Cerebellar nuclear complex (tissue), 1 donor: ENCODE measurements at regions not wholly inside any gene's neighbourhood (a gene's known extent, or its start where the extent isn't known, plus 50 kb on each side); places are given as distances from the start of the nearest gene placed in this dataset.
A peak's percentile ranks its signal among the peaks of the same experiment; 100 is the strongest.
"Not testable (repeated sequence)": the region's sequence is repeated elsewhere in the genome, so short reads cannot be mapped to it uniquely, and the experiment has no call there.

Experiments
- DNase-seq, 2 experiments: peaks; one replicate each; lab custom pipeline; 2025; lab: John Stamatoyannopoulos, UW

GRCh38 chr7:13198727-13199126, 511.3 kb downstream of the ARL4A start:
- no peak for DNase-seq

GRCh38 chr7:13201628-13202027, 514.2 kb downstream of the ARL4A start:
- DNase-seq = no peak

- no peak for DNase-seq
Measured at GRCh38 chr7:13217768-13218167, 530.3 kb downstream of the ARL4A start.

GRCh38 chr7:13225068-13225467, 537.6 kb downstream of the ARL4A start:
- DNase-seq = no peak

- no peak for DNase-seq
Measured at GRCh38 chr7:13226385-13226784, 539.0 kb downstream of the ARL4A start.

GRCh38 chr7:13231216-13231615, 543.8 kb downstream of the ARL4A start:
- DNase-seq = no peak

- no peak for DNase-seq
Measured at GRCh38 chr7:13235436-13235835, 548.0 kb downstream of the ARL4A start.

- DNase-seq = no peak
Measured at GRCh38 chr7:13236026-13236425, 548.6 kb downstream of the ARL4A start.

GRCh38 chr7:13240349-13240748, 552.9 kb downstream of the ARL4A start:
- no peak for DNase-seq

GRCh38 chr7:13241416-13241815, 554.0 kb downstream of the ARL4A start:
- DNase-seq = no peak

GRCh38 chr7:13257661-13258060, 570.2 kb downstream of the ARL4A start:
- DNase-seq = no peak

GRCh38 chr7:13258386-13258785, 571.0 kb downstream of the ARL4A start:
- DNase-seq = no peak

GRCh38 chr7:13259930-13260329, 572.5 kb downstream of the ARL4A start:
- DNase-seq = no peak

- no peak for DNase-seq
Measured at GRCh38 chr7:13262929-13263530, 575.6 kb downstream of the ARL4A start.

- no peak for DNase-seq
Measured at GRCh38 chr7:13265271-13265670, 577.8 kb downstream of the ARL4A start.

GRCh38 chr7:13274205-13274604, 586.8 kb downstream of the ARL4A start:
- not testable (repeated sequence) for DNase-seq

- no peak for DNase-seq
Measured at GRCh38 chr7:13276977-13277376, 589.5 kb downstream of the ARL4A start.

- no peak for DNase-seq
Measured at GRCh38 chr7:13278020-13278419, 590.6 kb downstream of the ARL4A start.

- no peak for DNase-seq
Measured at GRCh38 chr7:13279854-13280435, 592.5 kb downstream of the ARL4A start.

- peak in 1 of 2 experiments; percentile 44 for DNase-seq
Measured at GRCh38 chr7:13282377-13282980, 595.0 kb downstream of the ARL4A start.

GRCh38 chr7:13286916-13287315, 599.5 kb downstream of the ARL4A start:
- no peak for DNase-seq

- no peak for DNase-seq
Measured at GRCh38 chr7:13288516-13288915, 601.1 kb downstream of the ARL4A start.

- DNase-seq = no peak
Measured at GRCh38 chr7:13290975-13291374, 603.5 kb downstream of the ARL4A start.
